SKM-1 treated with dmso at 0.1 percent for 144 hours (cell line): ENCODE measurements at regions not wholly inside any gene's neighbourhood (a gene's known extent, or its start where the extent isn't known, plus 50 kb on each side); places are given as distances from the start of the nearest gene placed in this dataset.
"Not testable (repeated sequence)": the region's sequence is repeated elsewhere in the genome, so short reads cannot be mapped to it uniquely, and the experiment has no call there.

ENCODE experiments used
- DNase-seq: peaks from one replicate; lab custom pipeline; 2025; ENCODE audit not compliant: unreplicated experiment; lab: John Stamatoyannopoulos, UW

GRCh38 chr22:16730894-16731293 lies 94.3 kb downstream of the XKR3 start:
- DNase-seq = not testable (repeated sequence)

DNA sequence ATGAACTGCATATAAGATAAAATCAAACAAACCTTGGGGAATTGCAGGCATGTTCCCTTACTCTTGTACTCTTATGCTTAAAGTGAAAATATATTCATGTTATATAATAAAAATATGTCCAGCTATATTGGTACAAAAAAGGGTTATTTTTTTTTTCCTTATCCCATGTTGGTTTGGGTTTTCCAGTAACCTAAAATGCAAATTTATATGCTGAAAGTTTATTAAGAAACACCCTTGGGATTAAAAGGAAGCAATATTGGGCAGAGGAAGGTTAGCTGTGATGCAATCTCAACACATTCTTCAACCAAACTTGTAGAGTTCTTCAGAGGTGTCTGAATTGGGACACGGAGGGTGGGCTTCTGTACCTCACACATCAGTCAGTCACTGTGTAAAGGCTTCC lies 97.7 kb downstream of the XKR3 start:
- not testable (repeated sequence) for DNase-seq

DNA sequence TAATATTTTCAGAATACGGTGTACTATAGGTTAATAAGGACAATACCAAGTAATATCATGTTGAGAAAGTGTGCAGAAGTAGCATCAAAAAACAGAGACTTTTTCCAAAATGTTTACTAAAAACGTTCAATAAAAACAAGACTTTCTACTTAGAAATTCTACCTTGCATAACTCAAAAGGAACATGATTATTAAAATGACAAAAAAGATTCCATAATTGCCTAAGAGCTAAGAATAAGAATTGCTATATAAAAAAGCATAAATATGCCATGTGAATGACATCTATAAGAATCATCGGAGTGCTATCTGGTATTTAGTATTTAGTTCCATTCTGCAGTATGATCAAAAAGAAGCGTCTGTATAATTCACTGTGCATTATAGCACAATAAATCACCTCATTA lies 102.0 kb downstream of the XKR3 start:
- not testable (repeated sequence) for DNase-seq

DNA sequence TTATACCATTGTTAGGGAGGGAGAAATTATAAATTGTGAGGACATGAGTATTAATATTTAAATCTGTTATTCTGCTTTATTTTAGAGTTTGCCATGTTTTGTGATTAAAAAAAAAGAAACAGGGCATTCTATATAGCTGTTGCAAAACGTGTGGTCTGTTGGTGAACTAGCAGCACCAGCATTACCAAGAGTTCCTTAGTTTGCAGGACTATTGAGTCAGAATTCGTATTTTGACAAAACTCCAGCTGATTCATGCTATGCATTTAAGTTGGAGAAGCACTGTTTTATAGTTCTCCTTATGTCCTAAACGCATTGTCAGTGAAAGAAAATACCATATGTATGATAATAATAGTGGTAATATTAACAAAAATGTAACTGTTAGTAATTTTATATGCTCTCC lies 102.6 kb downstream of the XKR3 start:
- DNase-seq = peak; percentile 7

- peak; percentile 61 for DNase-seq
Observed at GRCh38 chr22:16721961-16722360, 103.2 kb downstream of the XKR3 start.

GRCh38 chr22:16717699-16718558 lies 107.3 kb downstream of the XKR3 start:
- DNase-seq = no peak

DNA sequence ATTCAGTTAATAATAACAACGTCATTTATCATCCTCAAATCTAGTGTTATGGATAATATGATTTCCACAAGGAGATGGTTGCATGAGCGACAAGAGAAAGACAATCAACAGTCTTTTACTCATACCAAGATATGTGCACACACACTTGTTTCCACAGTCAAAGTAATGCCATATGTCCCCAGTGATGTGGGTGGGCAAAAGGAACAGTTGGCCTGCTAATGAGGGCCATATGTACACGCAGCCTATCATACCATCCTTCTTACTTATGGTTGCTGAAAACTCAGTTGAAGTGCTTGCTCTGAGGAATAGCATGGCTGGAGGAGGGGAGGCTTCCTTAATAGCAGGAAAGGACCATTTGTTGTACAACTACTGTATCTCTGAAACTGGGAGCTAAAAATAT lies 110.6 kb downstream of the XKR3 start:
- not testable (repeated sequence) for DNase-seq

- DNase-seq = not testable (repeated sequence)
Observed at GRCh38 chr22:16702318-16702870, 109.8 kb upstream of the CCT8L2 start.

GRCh38 chr22:16700390-16700789 lies 107.8 kb upstream of the CCT8L2 start:
- not testable (repeated sequence) for DNase-seq

GRCh38 chr22:16699326-16699725 lies 106.7 kb upstream of the CCT8L2 start:
- DNase-seq = no peak

- DNase-seq = not testable (repeated sequence)
Observed at GRCh38 chr22:16697492-16698044, 105.0 kb upstream of the CCT8L2 start.

DNA sequence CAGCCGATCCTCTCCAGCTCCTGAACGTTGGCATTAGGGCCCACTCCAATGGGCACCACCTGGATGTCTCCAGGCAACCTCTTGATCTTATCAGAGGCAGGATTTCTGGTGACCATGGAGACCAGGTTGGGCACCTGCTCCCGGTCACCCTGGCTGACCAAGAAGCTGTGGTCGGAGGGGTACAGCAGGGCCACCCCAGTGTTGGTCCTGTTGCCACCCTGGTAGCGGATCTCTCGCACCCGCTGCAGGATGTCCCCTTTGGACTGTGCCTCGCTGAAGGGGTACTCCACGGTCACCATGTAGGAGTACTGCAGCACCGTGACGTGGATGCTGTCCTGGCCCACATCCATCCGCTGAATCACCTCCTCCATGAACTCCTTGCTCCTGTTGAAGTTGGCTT lies 104.3 kb upstream of the CCT8L2 start:
- not testable (repeated sequence) for DNase-seq

GRCh38 chr22:16695261-16695660 lies 102.7 kb upstream of the CCT8L2 start:
- no peak for DNase-seq

DNA sequence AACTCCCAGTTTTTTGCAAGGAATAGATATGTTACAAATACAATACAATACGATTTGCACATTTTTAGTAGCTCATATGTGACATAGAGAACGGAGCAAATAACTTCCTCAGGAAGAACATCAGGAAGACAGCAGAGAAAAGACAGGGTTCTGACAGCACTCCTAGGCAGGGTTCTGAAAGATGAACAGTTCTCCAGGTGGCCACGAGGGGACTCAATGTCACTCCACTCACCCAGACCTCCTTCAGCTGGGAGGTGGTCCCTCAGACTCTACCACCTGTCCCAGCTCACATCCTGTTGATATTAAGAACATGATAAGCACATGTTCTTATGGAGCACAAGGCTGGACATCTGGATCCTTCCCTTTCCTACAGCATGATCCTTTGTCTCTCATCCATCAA lies 101.1 kb upstream of the CCT8L2 start:
- DNase-seq = not testable (repeated sequence)

DNA sequence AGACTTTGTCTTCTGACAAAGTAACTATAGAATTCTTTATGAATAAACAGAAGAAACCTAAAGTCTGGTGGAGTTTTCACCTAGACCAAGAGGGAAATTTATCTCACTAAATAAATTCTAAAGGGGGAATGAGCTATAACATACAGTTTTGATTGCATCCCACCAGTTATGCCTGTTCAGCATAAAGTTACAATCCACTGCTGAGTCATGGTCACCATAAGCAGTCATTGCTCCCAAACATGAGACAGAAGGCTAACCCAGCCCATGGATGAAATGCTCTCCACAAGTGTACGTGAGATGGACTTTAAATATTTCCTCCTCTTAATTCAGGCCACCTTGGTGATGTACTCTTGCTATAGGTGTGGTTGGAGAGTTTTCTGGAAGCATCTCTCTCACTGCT lies 96.7 kb upstream of the CCT8L2 start:
- DNase-seq = not testable (repeated sequence)

DNA sequence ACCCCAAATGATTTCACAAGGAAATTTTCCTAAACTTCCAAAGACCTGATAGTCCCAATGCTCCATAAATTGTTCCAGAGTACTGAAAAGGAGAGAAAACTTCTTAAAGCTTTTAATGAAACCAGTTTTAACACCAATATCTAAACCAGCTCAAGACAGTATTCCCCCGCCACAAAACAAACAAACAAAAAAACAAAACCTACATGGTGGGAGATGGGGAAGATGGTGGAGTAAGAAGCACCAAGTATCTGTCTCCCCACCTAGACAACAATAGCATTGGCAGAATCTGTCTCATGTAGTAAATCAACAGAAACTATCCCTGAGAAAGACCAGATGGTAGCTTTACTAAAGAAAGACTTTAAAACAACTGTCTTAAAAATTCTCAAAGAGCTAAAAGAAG lies 88.7 kb upstream of the CCT8L2 start:
- not testable (repeated sequence) for DNase-seq

DNA sequence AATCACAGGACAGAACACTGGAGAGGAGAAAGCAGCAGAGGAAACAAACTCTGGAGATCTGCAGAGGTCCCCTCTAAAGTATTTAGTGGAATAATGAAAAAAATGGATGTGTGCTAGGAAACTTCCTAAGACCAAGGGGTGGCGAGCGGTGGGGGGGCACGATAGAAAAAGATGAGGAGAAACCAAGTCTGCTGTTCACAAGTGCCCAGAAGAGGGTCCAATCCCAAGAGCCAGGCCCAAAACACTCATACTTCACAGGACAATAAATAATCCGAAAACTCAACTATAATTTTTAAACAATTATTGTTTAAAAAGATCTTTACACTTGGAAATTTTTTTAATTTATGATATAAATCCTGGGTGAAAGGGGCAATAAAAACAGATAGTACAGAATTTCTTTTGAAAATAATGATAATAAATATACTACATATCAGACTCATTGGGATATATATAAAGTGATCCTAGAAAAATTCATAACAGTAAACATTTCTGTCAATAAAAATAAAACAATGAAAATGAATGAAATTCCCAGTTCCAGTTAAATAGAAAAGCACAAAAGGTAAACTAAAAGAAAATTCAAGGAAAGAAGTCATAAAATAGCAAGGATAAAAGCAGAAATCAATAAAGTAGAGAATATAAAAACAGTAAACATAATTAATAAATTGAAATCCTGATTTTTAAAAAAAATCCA lies 87.7 kb upstream of the CCT8L2 start:
- DNase-seq = not testable (repeated sequence)

GRCh38 chr22:16679191-16679834 lies 86.7 kb upstream of the CCT8L2 start:
- not testable (repeated sequence) for DNase-seq

GRCh38 chr22:16673433-16673832 lies 80.8 kb upstream of the CCT8L2 start:
- not testable (repeated sequence) for DNase-seq

DNA sequence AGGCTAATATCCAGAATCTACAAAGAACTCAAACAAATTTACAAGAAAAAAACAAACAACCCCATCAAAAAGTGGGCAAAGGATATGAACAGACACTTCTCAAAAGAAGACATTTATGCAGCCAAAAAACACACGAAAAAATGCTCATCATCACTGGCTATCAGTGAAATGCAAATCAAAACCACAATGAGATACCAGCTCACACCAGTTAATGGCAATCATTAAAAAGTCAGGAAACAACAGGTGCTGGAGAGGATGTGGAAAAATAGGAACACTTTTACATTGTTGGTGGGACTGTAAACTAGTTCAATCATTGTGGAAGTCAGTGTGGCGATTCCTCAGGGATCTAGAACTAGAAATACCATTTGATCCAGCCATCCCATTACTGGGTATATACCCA lies 73.0 kb upstream of the CCT8L2 start:
- not testable (repeated sequence) for DNase-seq

DNA sequence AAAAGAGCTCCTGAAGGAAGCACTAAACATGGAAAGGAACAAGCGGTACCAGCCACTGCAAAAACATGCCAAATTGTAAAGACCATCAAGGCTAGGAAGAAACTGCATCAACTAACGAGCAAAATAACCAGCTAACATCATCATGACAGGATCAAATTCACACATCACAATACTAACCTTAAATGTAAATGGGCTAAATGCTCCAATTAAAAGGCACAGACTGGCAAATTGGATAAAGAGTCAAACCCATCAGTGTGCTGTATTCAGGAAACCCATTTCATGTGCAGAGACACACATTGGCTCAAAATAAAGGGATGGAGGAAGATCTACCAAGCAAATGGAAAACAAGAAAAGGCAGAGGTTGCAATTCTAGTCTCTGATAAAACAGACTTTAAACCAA lies 69.7 kb upstream of the CCT8L2 start:
- not testable (repeated sequence) for DNase-seq
